Coronary artery (tissue), 2 donors: ENCODE measurements at regions not wholly inside any gene's neighbourhood (a gene's known extent, or its start where the extent isn't known, plus 50 kb on each side); places are given as distances from the start of the nearest gene placed in this dataset.

Experiments
- DNase-seq: peaks from one replicate; pipeline ENCODE4 v3.0.0-alpha.2; 2017; ENCODE audit warnings: low spot score
- H3K27ac ChIP-seq, 2 donors: fragments of 200-600 bp; sonication (generic); one replicate each; pipeline ENCODE4 v1.5.1; 2016 to 2019
- H3K4me3 ChIP-seq: fragments of 200-600 bp; sonication (generic); 2 replicates; pipeline ENCODE4 v1.5.1; 2016; ENCODE audit warnings: mild to moderate bottlenecking, moderate library complexity
- CTCF ChIP-seq: fragments of 200-600 bp; sonication (generic); IDR thresholded peaks from one replicate; pipeline ENCODE4 v1.5.1; 2019; ENCODE audit warnings: antibody characterized with exemption

DNA sequence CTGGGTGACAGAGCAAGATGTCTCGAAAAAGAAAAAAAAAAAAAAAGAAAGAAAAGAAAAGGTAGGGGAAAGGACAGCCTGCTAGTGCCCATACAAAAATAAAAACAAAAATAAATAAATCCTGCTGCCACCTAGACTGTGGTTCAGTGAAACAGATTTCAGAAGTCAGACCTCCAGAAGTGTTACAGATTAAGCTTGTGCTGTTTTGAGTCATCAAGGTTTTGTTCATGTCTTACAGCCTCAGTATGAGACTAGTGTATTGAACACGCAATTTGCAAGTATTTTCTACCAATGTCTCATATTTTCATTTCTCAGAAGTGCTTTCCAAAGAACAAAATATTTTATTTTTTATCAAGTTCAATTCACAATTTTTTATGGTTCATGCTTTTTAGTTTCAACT is 720.4 kb upstream of the GYPC start:
- no peak overlapping the region for H3K27ac ChIP-seq
- no peak overlapping the region for H3K4me3 ChIP-seq
- DNase-seq = no peak
- TF ChIP-seq CTCF = no peak

DNA sequence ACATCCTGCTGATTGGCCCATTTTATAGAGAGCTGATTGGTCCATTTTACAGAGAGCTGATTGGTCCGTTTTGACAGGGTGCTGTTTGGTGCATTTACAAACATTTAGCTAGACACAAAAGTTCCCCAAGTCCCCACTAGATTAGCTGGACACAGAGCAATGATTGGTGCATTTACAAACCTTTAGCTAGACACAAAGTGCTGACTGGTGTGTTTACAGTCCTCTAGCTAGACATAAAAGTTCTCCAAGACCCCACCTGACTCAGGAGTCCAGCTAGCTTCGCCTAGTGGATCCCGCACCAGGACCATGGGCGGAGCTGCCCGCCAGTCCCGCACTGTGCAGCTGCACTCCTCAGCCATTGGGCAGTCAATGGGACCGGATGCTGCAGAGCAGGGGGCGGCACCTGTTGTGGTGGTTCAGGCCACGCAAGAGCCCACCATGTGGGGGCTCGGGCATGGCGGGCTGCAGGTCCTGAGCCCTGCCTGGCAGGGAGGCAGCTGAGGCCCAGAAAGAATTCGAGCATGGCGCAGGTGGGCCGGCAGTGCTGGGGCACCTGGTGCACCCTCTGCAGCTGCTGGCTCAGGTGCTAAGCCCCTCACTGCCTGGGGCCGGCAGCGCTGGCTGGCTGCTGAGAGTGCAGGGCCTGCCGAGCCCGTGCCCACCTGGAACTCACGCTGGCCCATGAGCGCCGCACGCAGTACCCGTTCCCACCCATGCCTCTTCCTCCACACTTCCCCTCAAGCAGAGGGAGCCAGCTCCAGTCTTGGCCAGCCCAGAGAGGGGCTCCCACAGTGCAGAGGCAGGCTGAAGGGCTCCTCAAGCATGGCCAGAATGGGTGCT is 713.2 kb upstream of the GYPC start:
- TF ChIP-seq CTCF = no peak
- DNase-seq = no peak
- H3K27ac ChIP-seq = no peak overlapping the region
- no peak overlapping the region for H3K4me3 ChIP-seq

- H3K4me3 ChIP-seq = no peak overlapping the region
- no peak for TF ChIP-seq CTCF
- H3K27ac ChIP-seq = no peak overlapping the region
- DNase-seq = no peak
These were observed 696.9 kb upstream of the GYPC start for GRCh38 chr2:125959047-125959446.

DNA sequence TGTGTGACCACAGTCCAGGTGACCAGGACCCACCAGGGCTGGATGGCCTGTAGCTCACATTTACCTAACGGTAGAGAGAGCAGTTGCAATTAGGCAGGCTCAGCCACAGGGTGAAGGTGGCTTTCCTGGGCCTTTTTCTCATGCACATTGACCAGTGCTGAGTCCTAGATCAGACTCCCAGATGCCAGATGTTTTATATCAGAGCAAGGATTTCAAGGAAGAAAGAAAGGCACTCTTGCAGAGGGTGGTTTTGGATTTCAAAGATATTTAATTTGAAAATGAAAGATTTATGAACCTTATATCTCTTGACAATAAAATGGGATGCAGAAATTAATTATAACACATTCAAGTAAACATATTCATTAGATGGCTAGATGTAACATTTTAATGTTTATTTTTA is 694.2 kb upstream of the GYPC start:
- no peak overlapping the region for H3K4me3 ChIP-seq
- DNase-seq = no peak
- no peak overlapping the region for H3K27ac ChIP-seq
- TF ChIP-seq CTCF = no peak

DNA sequence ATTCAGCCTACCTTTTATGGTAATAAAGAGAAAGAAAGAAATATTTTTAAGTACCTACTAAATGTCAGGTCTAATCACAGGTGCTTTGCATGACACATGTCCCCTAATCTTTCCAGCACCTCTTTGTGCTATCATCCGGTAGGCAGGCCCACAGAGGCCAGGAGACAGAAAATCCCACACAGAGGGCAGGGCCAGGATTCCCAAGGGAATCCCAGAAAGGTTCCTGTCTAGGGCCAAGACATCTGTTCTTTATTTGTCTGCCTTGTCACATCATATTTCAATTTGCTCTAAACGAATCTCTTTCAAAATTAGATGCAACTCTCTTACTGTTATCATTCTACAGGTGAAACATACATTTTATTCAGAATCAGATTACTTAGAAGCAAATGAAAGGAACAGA is 676.1 kb upstream of the GYPC start:
- no peak for DNase-seq
- TF ChIP-seq CTCF = no peak
- H3K4me3 ChIP-seq = no peak overlapping the region
- H3K27ac ChIP-seq = no peak overlapping the region

- Histone ChIP-seq H3K4me3 (no peak overlapping the region), H3K27ac (no peak overlapping the region)
- no peak for TF ChIP-seq CTCF
- DNase-seq = no peak
These were observed 672.6 kb upstream of the GYPC start for GRCh38 chr2:125983364-125983763.

DNA sequence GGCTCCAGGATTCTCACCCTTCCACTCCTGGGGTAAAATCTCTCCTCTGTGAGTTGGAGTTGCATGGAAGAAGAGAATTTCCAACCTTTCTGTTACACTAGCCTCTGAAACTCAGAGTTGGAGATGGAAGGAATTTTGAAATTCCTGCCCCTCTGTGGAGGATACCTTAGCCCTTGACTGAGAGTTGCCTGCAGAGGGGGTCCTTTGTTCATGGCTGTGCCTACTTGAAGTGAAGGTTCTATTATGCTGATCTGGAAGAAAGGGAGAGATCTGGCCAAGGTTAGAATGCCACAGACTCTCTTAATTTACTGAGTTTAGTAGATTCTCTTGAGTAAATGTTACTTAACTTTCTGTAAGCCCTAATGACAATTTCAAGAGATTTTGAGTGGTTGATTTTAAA is 626.6 kb upstream of the GYPC start:
- TF ChIP-seq CTCF = no peak
- H3K4me3 ChIP-seq = no peak overlapping the region
- DNase-seq = no peak
- H3K27ac ChIP-seq = no peak overlapping the region
